ENCODE measurements at regions not wholly inside any gene's neighbourhood (a gene's known extent, or its start where the extent isn't known, plus 50 kb on each side); places are given as distances from the start of the nearest gene placed in this dataset.

DNA sequence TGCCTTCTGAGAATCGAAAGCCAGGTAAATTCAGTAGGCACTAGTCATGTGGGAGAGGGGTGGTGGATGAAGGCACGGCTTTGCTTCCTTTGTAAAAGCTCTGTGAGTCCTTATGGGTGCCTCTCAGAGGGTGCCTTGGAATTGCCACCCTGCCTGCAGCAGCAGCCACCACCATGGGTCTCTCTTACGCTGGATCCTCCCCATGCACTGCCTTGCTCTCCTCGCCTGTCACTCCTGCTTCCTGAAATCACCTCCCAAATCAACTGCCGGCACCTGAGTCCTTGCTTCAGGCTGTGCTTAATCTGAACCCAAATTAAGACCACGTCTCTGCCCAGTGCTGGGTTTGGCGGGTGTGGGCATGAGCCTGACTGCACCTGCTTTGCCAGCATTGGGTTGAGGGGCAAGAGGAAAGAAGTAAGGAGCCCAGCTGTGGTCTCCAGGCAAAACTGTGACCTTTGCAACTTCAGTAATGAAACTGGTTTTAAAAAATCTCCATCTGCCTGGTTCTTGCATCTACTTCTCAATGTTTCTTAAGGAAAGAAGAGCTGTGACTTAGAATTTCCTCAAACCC is 55.9 kb upstream of the CLMN start:
- no peak overlapping the region for H3K27ac Mint-ChIP-seq
- H3K27me3 Mint-ChIP-seq, result peaks cover 56% of the 10 kb centered on the region
- no peak for DNase-seq
- no peak overlapping the region for H3K4me3 Mint-ChIP-seq
- CTCF ChIA-PET, result no interaction called here
- no peaks in the 10 kb centered on the region for H3K4me1 Mint-ChIP-seq
- peaks cover 10% of the 10 kb centered on the region for H3K9me3 Mint-ChIP-seq
- no peaks in the 10 kb centered on the region for H3K36me3 Mint-ChIP-seq

DNA sequence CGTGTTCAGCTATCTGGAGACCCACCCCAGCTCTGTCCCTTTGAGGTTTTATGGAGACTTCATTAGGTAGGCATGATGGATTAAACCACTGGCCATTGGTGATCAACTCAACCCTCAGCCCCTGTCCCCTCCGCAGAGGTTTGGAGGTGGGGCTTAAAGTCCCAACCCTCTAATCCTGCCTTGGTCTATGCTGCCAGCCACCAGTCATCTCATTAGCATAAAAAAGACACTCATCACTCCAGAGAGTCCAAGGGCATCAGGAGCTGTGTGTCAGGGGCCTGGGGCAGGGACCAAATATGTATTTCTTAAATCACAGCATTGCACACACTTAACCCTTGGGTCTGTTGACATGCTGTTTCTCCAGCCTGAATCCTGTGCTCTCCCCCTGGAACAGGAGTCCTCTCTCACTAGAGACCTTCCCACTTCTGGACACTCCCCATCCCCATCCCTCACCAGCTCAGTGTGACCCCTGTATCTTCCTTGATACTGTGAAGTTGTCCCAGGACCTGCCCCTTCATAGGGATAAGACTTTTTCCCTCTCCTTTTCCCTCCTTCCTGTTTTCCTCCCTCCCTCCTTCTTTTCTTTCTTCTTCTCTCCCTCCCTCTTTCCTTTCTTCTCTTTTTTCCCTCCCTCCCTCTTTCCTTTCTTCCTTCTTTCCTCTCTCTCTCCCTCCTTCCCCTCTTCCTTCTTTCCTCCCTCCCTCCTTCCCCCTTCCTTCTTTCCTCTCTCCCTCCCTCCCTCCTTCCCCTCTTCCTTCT is 54.7 kb upstream of the CLMN start:
- H3K4me1 Mint-ChIP-seq, result no peaks in the 10 kb centered on the region
- CTCF ChIA-PET, result no interaction called here
- H3K27me3 Mint-ChIP-seq, result peaks cover 64% of the 10 kb centered on the region
- H3K36me3 Mint-ChIP-seq, result no peaks in the 10 kb centered on the region
- no peak overlapping the region for H3K27ac Mint-ChIP-seq
- DNase-seq, result no peak
- no peak overlapping the region for H3K4me3 Mint-ChIP-seq
- peaks cover under 1% of the 10 kb centered on the region for H3K9me3 Mint-ChIP-seq

DNA sequence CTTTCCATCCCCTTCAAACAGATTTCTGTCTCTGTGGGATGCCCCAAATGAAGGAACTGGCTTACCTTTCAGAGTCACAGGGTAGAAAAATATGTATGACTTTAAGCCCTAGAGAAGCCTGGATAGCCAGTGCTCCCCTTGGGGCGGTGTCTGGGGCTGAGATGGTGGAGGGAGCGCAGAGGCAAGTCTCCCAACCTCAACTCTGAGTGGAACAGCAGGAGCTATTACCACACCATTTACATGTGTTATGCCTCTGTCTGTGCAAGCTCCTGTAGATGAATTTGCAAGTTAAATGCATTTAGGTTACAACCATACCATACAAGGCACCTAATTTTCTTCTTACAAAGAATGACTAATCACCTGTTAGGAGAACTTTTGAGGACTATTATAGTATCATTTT is 50.4 kb upstream of the CLMN start:
- Mint-ChIP-seq H3K27ac (no peak overlapping the region), H3K36me3 (no peaks in the 10 kb centered on the region), H3K9me3 (no peaks in the 10 kb centered on the region), H3K4me3 (no peak overlapping the region), H3K4me1 (no peaks in the 10 kb centered on the region), H3K27me3 (peaks cover 51% of the 10 kb centered on the region)
- CTCF ChIA-PET, result no interaction called here
- no peak for DNase-seq

Data from activated naive CD4-positive, alpha-beta T cell treated with anti-CD3 and anti-CD28 coated beads, Interleukin-2, amount 10 ng/mL, durations not matched to agents 7 days and 5 days (primary cell).